ENCODE measurements at regions not wholly inside any gene's neighbourhood (a gene's known extent, or its start where the extent isn't known, plus 50 kb on each side); places are given as distances from the start of the nearest gene placed in this dataset.

DNA sequence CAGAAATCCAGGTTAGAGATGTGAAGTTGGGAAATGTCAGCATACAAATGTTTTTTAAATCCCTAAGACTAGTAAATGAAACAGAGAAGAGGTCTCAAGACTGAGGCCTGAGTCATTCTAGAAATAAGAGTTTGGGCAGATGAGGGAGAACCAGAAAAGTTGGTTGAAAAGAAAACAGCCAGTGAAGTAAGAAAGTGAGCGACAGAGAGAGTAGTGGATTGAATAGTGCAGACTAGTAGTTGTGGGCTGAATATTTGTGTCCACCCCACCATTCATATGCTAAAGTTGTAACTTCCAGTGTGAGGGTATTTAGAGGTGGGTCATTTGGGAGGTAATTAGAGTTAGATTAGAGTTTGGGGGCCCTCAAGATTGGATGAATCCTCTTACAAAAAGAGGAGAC is 889.2 kb downstream of the TTLL7 start:
- Histone ChIP-seq H3K79me1 (ENCODE audit: low read depth in 1 of 2, low read length in 2 of 2) (no peaks in the 10 kb centered on the region), H3K27me3 (ENCODE audit: control insufficient read depth, insufficient read depth, low read length) (no peaks in the 10 kb centered on the region), H3K23ac (ENCODE audit: low read depth, low read length) (no peak overlapping the region), H2AK9ac (replicated peaks; ENCODE audit: low read depth, low read length, poor library complexity) (no peak overlapping the region), H3K18ac (ENCODE audit: low read depth, low read length) (no peak overlapping the region), H2AK5ac (ENCODE audit: low read depth, low read length) (no peak overlapping the region), H3K14ac (replicated peaks; ENCODE audit: low read depth, low read length) (no peak overlapping the region), H4K91ac (ENCODE audit: insufficient read depth, low read depth, low read length) (no peak overlapping the region), H2BK15ac (ENCODE audit: low read depth, low read length) (no peak overlapping the region), H4K5ac (ENCODE audit: low read depth, low read length) (no peak overlapping the region), H2BK20ac (ENCODE audit: low read depth, low read length) (no peak overlapping the region), H3K36me3 (ENCODE audit: control insufficient read depth, insufficient read depth, low read length) (no peaks in the 10 kb centered on the region), H4K20me1 (ENCODE audit: insufficient read depth, low read length) (no peaks in the 10 kb centered on the region), H3K9me3 (ENCODE audit: control insufficient read depth, insufficient read depth, low read length) (no peaks in the 10 kb centered on the region), H3K27ac (ENCODE audit: insufficient read depth, low read length) (no peak overlapping the region), H3K9me1 (ENCODE audit: insufficient read depth, low read length) (no peaks in the 10 kb centered on the region), H2BK120ac (ENCODE audit: low read depth, low read length) (no peak overlapping the region), H3K4me3 (ENCODE audit: insufficient read depth, low read depth, low read length) (no peak overlapping the region), H3K4me2 (ENCODE audit: low read depth, low read length) (no peak overlapping the region), H3K56ac (ENCODE audit: extremely low read depth, insufficient read depth, low read length) (no peak overlapping the region), H2AFZ (replicated peaks; ENCODE audit: low read length, poor library complexity) (no peak overlapping the region), H3K4me1 (ENCODE audit: control insufficient read depth, insufficient read depth, low read length) (no peaks in the 10 kb centered on the region), H3K4ac (ENCODE audit: low read depth, low read length) (no peak overlapping the region), H2BK5ac (ENCODE audit: low read depth, low read length, poor library complexity, severe bottlenecking) (no peak overlapping the region), H4K8ac (ENCODE audit: low read depth in 2 of 2, low read length in 2 of 2) (no peak overlapping the region), H3K9ac (ENCODE audit: low read depth, low read length) (no peak overlapping the region)
- DNase-seq (no peak), ATAC-seq (ENCODE audit: low read depth) (no peak)
- no TSS peak for BruUV-seq (replicated peaks)
- dilution Hi-C loops (cut with HindIII; ENCODE audit: low sequenced_read_pairs, unreplicated experiment) = no loop called here
- intact Hi-C loops (cut with micrococcal nuclease) = no loop called here
- in situ Hi-C loops (cut with MboI; ENCODE audit: low sequenced_read_pairs) = no loop called here
- ChIA-PET CTCF (no interaction called here), POLR2A (ENCODE audit: unreplicated experiment) (no interaction called here)
- WGBS, 2 experiments (ENCODE audit: extremely low coverage in 2 of 2, insufficient read length in 1 of 2) = no CpG with 5 or more reads among the region's 1 CpG
- TF ChIP-seq, protein P1, sequence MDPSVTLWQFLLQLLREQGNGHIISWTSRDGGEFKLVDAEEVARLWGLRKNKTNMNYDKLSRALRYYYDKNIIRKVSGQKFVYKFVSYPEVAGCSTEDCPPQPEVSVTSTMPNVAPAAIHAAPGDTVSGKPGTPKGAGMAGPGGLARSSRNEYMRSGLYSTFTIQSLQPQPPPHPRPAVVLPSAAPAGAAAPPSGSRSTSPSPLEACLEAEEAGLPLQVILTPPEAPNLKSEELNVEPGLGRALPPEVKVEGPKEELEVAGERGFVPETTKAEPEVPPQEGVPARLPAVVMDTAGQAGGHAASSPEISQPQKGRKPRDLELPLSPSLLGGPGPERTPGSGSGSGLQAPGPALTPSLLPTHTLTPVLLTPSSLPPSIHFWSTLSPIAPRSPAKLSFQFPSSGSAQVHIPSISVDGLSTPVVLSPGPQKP (IDR thresholded peaks at IDR 0.05; ENCODE audit: borderline replicate concordance, low read depth, low read length) = no peak
